Astrocyte of the spinal cord (primary cell): ENCODE measurements at regions not wholly inside any gene's neighbourhood (a gene's known extent, or its start where the extent isn't known, plus 50 kb on each side); places are given as distances from the start of the nearest gene placed in this dataset.
A peak's percentile ranks its signal among the peaks of the same experiment; 100 is the strongest.

ENCODE experiments used
- DNase-seq: peaks from one replicate; pipeline ENCODE4 v3.0.0; 2011; ENCODE audit warnings: low read depth, low spot score
- H3K4me3 ChIP-seq: 2 replicates; pipeline ENCODE4 v1.5.1; 2011; ENCODE audit warnings: low read depth, mild to moderate bottlenecking, low read length, moderate library complexity
- in situ Hi-C: cut with HindIII; loops from 2 replicates; pipeline ENCODE4 v1.10.0; 2017; ENCODE audit warnings: low sequenced_read_pairs
- TF ChIP-seq, protein P1 (sequence below): IDR thresholded peaks from 2 replicates; pipeline ENCODE4 v1.5.1; 2012; ENCODE audit warnings: low read depth, mild to moderate bottlenecking, low read length, inconsistent platforms

DNA sequence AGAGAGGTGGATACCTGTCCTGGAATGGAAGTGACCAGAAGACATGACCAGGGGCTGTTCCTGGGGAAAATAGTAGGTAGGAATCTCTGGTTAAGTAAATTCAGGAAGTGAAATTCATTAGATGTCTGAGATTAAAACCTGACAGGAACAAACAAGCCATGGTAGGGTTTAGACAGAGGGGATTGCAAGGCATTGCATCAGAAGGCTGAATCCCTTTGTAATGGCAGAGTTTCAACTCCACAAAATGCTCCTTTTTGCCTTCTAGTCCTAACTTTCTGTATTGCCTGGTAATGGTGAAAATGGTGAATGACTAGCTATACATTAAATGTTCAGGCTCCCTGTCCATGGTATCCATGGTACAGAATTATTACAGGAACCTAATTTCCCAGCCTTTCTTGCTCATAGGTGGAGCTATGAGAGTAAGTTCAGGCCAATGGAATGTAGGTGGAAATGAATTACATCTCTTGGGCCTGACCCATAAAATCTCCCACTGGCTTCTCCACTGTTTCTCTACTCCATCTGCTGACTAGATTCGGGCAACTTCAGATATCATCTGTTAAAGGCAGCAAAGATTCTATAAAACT, 113.4 kb upstream of the CNTLN start:
- TF ChIP-seq, protein P1, sequence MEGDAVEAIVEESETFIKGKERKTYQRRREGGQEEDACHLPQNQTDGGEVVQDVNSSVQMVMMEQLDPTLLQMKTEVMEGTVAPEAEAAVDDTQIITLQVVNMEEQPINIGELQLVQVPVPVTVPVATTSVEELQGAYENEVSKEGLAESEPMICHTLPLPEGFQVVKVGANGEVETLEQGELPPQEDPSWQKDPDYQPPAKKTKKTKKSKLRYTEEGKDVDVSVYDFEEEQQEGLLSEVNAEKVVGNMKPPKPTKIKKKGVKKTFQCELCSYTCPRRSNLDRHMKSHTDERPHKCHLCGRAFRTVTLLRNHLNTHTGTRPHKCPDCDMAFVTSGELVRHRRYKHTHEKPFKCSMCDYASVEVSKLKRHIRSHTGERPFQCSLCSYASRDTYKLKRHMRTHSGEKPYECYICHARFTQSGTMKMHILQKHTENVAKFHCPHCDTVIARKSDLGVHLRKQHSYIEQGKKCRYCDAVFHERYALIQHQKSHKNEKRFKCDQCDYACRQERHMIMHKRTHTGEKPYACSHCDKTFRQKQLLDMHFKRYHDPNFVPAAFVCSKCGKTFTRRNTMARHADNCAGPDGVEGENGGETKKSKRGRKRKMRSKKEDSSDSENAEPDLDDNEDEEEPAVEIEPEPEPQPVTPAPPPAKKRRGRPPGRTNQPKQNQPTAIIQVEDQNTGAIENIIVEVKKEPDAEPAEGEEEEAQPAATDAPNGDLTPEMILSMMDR = no peak
- in situ Hi-C loops = no loop called here
- DNase-seq = peak; percentile 36
- no peak overlapping the region for H3K4me3 ChIP-seq

DNA sequence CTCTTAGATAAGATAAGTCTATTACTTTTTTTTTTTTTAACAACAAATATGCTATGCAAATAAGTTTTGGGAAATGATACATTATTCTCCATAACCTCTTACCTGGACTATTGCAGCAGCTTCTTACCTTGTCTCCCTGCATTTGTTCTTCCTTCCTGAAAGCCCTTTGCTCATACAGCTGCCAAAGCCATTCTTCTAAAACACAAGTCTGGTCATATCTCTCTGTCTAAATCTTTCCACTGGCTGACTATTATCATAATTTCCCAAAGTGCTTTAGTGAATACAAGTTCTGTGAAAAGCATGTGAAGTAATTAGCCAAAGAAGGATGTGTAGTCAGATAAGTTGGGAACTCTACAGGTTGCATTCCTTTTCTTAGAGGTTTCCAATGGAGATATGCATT, 115.4 kb upstream of the CNTLN start:
- TF ChIP-seq, protein P1 = no peak
- H3K4me3 ChIP-seq = no peak overlapping the region
- DNase-seq = no peak
- in situ Hi-C loops = no loop called here

DNA sequence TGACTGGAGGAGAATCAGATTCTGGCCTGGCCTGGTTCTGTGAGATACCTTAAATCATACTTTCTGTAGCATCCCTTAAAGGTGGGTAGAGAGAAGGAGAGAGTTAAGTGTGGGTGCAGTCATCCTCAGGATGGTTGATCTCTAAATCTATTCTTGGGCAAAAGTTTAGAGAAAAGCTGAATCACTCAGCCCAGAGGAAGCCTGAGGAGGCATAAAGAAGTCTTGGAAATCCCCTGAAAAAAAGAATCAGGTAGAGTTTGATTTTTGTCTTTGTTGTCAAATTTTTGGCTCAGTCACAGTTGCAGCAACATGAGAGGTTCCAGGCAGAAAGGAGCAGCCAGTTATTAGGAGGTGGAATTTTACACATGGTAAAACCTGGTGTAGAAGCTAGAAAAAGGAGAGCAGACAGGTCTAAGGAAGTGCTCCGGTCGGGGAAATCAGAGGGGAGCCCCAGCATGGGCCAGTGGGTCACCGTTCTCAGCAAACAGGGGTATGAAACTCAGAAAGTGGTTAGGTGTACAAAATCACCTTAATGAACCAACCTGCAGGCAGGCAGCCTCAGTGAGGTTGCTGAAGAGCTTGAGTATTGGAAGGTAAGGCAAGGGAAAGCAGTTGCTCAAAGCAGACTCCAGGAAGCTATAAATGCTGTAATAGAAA, 116.2 kb upstream of the CNTLN start:
- no peak for DNase-seq
- TF ChIP-seq, protein P1 = no peak
- no peak overlapping the region for H3K4me3 ChIP-seq
- in situ Hi-C loops = no loop called here

DNA sequence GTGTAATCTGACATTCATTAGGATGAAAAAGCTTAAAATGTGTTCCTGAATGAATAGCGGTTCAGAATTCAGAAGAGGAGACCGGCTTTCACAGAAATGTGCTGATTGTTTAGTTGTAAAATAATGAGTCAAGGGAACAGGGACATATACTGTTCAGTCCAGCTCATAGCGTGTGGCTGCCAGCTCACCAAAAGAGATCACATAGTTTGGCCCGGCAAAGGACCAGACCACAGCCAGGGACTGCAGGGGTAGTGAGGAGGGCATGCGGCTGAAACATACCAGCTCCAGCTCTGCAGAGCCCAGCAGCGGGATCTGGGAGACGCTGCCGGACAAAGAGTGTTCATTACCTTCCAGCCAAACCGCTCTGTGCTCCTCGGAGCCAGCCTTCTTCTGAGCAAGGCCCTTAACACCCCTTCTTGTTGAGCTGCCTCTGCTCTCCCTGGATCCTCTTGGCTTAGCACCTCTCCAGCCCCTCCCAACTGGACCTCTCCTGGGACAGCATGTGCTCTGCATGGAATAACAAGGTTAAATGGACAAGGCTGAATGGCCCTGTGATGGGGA, 116.8 kb upstream of the CNTLN start:
- TF ChIP-seq, protein P1 = no peak
- DNase-seq = peak; percentile 86
- in situ Hi-C loops = no loop called here
- H3K4me3 ChIP-seq = no peak overlapping the region

DNA sequence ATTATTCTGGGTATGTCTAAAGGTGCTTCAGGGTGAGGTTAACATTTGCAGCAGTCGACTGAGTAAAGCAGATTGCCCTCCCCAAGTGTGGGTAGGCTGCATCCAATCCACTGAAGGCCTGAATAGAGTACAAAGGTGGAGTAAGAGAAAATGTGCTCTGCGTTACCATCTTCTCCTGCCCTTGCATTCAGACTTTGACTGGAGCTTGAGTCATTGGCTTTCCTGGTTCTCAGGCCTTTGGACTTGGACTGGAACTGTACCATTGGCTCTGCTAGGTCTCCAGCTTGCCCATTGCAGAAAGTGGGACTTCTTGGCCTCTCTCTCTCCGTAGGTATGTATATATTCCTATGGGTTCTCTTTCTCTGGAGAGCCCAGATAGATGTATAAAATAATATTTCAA, 120.9 kb upstream of the CNTLN start:
- H3K4me3 ChIP-seq = no peak overlapping the region
- in situ Hi-C loops = no loop called here
- TF ChIP-seq, protein P1 = no peak
- no peak for DNase-seq

DNA sequence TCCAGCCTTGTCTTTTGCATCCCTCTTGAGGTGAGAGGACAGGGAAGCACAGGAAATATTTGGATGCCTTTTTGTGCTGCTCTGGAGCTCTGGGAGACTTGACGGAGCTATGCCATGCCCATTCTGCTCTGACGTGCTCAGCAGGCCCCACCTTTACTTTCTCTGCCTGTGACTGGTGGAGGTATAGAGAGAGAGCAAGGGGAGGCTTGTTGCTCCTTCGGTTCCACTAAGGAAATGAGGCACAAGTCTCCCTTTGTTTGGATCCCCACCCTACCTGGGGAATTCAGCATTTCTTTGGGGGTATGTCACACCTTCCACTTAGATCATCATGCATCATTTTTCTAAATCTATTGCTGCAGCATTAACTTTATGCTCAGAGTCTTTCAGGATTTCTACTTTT, 121.8 kb upstream of the CNTLN start:
- no peak overlapping the region for H3K4me3 ChIP-seq
- in situ Hi-C loops = no loop called here
- DNase-seq = no peak
- TF ChIP-seq, protein P1 = no peak
